ENCODE measurements at regions not wholly inside any gene's neighbourhood (a gene's known extent, or its start where the extent isn't known, plus 50 kb on each side); places are given as distances from the start of the nearest gene placed in this dataset.

- no peak for TF ChIP-seq HDAC2 (IDR thresholded peaks at IDR 0.05; ENCODE audit: borderline replicate concordance in 1 of 2, low read depth in 2 of 2, low read length in 2 of 2)
- TF ChIP-seq SP1 (IDR thresholded peaks at IDR 0.05; ENCODE audit: low read depth, low read length): no peak
- peak; percentile 41; the same call in 1 of the 2 replicates for TF ChIP-seq TEAD4 (IDR thresholded peaks at IDR 0.05; ENCODE audit: low read depth, low read length)
These were observed 1139.4 kb downstream of the XPNPEP1 start (continued) for GRCh38 chr10:108783897-108784296.
